Fibroblast of pulmonary artery (primary cell): ENCODE measurements at regions not wholly inside any gene's neighbourhood (a gene's known extent, or its start where the extent isn't known, plus 50 kb on each side); places are given as distances from the start of the nearest gene placed in this dataset.

ENCODE experiments used
- DNase-seq: peaks from one replicate; pipeline ENCODE4 v3.0.0-alpha.2; 2010; ENCODE audit warnings: low read depth
- H3K4me3 ChIP-seq: replicated peaks from 2 replicates; pipeline ENCODE4 v1.5.1; 2011; ENCODE audit warnings: low read depth, mild to moderate bottlenecking, control low read depth, low read length, moderate library complexity
- CTCF ChIP-seq: IDR thresholded peaks from 2 replicates; pipeline ENCODE4 v1.5.1; 2011; ENCODE audit warnings: mild to moderate bottlenecking, control low read depth, low read length, inconsistent platforms; ENCODE audit errors: missing control alignments

- no peak overlapping the region for H3K4me3 ChIP-seq
- DNase-seq = no peak
- TF ChIP-seq CTCF = no peak
These were observed 284.5 kb upstream of the NUDT12 start for GRCh38 chr5:103847060-103847459.

GRCh38 chr5:103842936-103843335 is 280.3 kb upstream of the NUDT12 start:
- no peak for DNase-seq
- no peak overlapping the region for H3K4me3 ChIP-seq
- no peak for TF ChIP-seq CTCF

- H3K4me3 ChIP-seq = no peak overlapping the region
- TF ChIP-seq CTCF = no peak
- DNase-seq = no peak
These were observed 278.0 kb upstream of the NUDT12 start for GRCh38 chr5:103840600-103840999.

GRCh38 chr5:103834216-103834615 is 271.6 kb upstream of the NUDT12 start:
- TF ChIP-seq CTCF = no peak
- DNase-seq = no peak
- H3K4me3 ChIP-seq = no peak overlapping the region

- H3K4me3 ChIP-seq = no peak overlapping the region
- DNase-seq = no peak
- TF ChIP-seq CTCF = peak; percentile 10
These were observed 267.0 kb upstream of the NUDT12 start for GRCh38 chr5:103829585-103829984.

- no peak overlapping the region for H3K4me3 ChIP-seq
- DNase-seq = no peak
- TF ChIP-seq CTCF = no peak
These were observed 265.4 kb upstream of the NUDT12 start for GRCh38 chr5:103827976-103828375.

GRCh38 chr5:103821361-103821760 is 258.8 kb upstream of the NUDT12 start:
- no peak for DNase-seq
- no peak overlapping the region for H3K4me3 ChIP-seq
- TF ChIP-seq CTCF = no peak
